ENCODE measurements at regions not wholly inside any gene's neighbourhood (a gene's known extent, or its start where the extent isn't known, plus 50 kb on each side); places are given as distances from the start of the nearest gene placed in this dataset.

GRCh38 chr13:103370790-103371189, 304.6 kb upstream of the SLC10A2 start (continued):
- TF ChIP-seq FOSL1 (IDR thresholded peaks at IDR 0.05; ENCODE audit: insufficient read depth, low read depth, low read length) (no peak), TAF7 (optimal IDR thresholded peaks at IDR 0.05; ENCODE audit: borderline replicate concordance, low read depth, low read length) (no peak), ASH2L (IDR thresholded peaks at IDR 0.05; ENCODE audit: low read length) (no peak), USF2 (IDR thresholded peaks at IDR 0.05; ENCODE audit: low read length) (no peak), SP1 (IDR thresholded peaks at IDR 0.05; ENCODE audit: low read depth, low read length) (no peak), CHD1 (IDR thresholded peaks at IDR 0.05; ENCODE audit: low read depth, low read length) (no peak)
